Hematopoietic multipotent progenitor cell treated with erythropoietin and hydrocortisone succinate and interleukin-3 and kit ligand, for 6 days (in vitro differentiated cells): ENCODE measurements at regions not wholly inside any gene's neighbourhood (a gene's known extent, or its start where the extent isn't known, plus 50 kb on each side); places are given as distances from the start of the nearest gene placed in this dataset.

Source experiments
- DNase-seq: peaks from one replicate; pipeline ENCODE4 v3.0.0-alpha.2; 2015

DNA sequence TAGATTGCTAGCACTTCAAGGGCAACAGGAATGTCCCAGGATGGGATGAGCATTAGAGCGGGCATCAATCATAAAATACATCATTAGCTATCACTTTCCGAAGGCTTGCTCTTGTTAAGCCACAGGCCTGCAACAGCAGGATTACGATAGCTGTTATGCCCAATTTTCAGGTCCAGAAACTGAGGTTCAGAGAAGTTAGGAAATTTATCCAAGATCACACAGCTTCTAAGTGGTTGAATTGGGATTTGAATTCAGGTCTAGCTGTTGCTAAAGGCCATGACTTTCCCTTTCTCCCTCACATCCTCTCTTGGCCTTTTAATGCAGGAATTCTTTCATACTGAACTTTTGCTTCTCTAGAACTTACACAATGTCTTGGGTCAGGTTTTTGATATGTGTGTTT lies 119.4 kb upstream of the ERCC6L2 start:
- DNase-seq, result no peak

DNA sequence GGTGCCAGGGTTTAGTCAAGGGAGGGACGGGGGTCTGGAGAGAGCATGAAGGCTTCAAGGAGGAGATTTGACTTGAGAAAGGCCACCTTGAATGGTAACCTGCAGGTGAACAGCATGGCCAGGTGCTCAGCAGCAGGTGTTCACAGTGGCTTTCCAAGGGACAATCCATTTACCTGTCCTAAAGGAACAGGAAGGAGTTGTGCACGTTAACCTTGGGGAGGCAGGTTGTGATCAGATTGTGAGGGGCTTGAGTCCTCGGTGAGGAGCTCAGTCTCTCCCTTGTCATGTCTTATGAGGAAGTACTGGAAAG lies 120.1 kb upstream of the ERCC6L2 start:
- DNase-seq, result no peak

DNA sequence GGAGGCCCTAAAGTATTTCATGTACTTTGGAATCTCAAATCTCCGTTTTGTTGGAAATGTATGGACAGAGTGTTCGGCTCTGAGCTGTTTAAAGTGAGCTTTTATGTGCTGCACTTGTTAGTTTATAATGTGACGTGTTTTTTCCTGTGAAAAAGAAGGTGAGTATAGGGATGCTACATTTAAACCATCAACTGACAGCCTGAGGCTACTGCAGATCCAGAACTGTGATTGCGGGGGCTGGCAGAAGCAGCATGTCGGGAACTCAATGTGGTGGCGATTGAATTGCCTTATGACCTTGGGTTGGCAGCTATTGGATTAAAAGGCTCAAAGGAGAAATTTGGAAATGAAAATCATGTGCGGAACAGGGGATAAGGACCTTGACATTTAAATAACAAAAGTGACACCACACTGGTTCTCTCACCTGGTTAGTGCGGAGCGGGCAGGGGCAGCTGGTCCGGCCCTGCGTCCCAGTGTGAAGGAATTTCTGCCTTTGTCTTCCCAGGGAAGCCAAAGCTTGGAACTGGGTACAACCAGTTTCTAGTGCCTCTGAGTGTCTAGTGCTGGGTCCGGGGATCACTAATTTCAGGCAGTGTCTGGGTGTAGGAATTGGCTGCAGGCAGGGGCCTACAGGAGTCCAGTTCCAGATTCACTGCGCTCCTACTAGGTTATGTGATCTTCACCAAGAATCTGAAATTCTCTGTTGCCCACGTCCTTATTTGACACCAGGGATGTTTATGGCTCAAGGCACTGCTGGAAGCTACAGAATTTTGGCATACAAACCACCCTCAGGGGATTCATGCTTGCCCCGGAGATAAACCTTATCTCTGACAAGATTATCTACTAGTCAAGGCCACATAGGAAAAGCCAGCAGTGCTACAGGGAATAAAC lies 120.7 kb upstream of the ERCC6L2 start:
- no peak for DNase-seq

DNA sequence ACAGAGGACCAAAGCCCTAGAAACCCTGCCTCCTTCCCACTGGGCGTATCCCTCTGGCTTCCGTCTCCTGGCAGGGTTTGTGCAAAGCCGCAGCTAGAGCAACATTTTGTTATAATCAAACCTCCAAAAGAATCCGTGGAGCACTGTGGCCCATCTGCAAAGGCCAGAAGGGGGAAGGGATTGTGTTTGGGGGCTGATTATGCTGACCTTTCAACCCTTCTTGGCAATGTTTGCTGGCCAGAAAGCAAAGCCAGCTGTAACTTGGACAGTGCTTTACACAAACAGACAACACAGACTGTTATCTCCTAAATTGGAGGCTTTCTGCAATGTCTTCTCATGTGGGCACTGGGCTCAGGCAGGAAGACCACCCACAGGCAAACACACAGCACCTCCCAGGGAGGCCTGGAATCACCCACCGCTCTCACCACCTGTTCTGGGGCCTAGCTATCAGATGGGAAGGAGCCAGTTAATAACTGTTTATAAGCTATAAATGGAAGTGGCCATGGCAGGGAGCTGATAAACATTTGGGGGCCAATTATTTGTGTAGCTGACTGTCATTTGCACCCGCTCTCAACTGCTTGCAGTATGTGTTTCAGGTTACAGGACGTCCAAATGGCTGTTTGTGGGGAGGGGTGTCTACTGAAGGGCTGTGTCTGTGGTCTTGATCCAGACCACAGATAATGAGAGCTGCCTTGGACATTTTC lies 121.6 kb upstream of the ERCC6L2 start:
- peak; percentile 32 for DNase-seq

DNA sequence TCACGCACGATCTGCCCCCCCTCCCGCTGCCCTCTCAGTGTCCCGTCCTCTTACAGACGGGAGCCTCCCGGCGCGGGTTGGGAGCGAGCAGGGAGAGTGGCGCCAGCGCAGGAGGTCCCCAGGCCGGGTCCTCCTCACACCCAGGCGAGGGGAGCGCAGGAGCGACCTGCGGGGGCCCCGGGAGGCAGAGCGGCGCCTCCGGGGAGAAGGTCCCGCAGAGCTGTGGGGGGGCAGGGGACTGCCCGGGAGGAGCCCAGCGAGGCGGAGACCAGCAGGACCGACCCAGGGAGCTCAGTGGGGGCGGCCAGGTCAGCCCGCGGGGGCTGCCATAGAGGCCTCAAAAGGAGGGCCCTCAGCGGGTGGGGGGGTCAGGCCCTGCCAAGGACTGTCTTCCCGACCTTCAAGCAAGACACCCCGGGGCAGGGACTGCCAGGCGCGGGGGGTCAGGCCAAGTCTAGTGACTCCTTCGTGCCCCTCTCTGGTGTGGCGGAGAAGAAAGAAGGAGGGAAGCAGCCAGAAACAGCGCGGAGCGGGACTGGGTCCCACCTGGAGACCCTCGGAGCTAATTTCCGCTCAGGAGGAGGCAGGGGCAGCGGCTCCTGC lies 123.3 kb upstream of the ERCC6L2 start:
- no peak for DNase-seq

DNA sequence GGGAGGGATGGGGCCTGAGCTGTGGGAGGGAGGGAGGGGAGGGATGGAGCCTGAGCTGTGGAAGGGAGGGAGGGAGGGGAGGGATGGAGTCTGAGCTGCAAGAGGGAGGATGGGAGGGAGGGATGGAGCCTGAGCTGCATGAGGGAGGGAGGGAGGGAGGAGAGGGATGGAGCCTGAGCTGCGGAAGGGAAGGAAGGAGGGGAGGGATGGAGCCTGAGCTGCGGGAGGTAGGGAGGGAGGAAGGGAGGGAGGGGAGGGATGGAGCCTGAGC lies 124.0 kb upstream of the ERCC6L2 start:
- DNase-seq, result no peak

DNA sequence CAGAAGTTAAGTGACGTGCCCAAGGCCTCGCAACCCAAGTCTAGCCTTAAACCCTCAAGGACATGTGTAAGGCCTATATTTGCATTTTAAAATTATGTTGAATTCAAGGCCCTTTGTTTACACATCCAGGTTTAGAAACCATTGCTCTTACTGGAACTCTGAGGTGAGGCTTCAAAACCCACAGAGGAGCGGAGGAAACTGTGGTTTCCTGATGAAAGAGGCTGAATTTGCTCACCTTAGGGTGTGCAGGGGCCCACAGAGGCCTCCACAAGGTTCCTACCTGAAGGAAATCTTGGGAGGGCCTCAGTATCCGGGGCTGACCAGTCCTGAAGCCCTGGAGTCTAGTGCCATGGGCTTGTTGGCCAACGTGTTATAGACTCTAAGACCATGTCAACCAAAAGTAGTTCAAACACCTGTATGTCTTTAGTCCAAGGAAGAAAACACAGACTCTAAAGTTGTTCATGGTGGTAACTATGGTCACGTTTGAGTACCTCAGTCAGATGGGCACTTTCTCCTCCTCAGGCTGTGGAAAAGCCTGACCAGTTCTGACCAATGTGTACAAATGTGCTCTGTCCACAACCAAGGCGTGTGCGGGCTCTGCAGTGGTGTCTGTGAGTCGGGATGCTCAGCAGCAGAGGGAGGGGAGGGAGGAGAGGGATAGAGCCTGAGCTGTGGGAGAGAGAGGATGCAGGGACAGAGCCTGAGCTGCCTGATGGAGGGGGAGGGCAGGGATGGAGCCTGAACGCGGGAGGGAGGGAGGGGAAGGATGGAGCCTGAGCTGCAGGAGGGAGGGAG lies 124.6 kb upstream of the ERCC6L2 start:
- no peak for DNase-seq

DNA sequence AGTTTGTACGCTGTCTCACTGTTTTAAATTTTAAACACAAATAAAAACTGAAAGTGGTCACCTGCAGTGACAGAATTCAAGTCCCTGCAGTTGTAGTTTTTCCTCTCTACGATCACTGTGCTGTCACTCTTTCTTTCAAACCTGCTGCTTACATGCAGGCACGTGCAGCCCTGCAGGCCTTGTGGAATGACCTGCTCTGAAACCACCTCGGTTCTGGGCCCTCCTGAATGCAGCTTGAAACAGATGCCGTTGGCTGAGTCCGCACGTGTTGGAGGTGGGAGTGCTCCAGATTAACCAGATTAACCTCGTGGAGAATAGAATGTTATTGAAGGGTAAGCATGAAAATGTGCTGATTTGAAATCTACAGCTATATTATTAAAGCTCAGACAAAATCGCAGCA lies 126.0 kb upstream of the ERCC6L2 start:
- no peak for DNase-seq

DNA sequence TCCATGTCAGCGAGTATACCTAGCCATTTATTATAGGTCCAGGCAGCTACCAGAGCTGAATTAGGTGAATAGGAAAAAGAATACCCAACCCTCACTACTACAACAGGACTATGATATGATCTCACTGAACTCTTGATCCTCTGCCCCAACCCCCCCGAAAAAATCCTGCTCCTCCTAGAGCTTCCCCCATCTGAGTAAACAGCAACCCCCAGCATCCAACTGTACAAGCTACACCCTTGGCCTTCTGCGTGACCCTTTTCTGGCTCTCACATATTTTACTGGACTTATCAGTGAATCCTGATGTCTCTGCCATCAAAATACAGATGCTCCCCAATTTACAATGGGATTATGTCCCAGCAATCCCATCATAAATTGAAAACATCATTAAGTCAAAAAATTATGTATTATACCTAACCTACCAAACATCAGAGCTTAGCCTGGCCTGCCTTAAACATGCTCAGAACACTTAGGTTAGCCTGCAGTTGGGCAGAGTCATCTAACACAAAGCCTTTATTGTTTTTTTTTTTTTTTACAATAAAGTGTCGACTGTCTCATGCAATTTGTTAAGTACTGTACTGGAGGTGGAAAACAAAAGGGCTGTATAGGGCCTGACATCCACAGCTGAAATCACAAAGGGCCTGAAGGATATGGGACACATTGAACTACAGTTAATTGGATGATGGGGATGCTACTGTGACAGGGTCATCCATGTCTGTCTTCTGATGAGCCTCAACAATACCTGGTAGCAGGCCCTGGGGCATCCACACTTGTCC lies 128.9 kb upstream of the ERCC6L2 start:
- no peak for DNase-seq

DNA sequence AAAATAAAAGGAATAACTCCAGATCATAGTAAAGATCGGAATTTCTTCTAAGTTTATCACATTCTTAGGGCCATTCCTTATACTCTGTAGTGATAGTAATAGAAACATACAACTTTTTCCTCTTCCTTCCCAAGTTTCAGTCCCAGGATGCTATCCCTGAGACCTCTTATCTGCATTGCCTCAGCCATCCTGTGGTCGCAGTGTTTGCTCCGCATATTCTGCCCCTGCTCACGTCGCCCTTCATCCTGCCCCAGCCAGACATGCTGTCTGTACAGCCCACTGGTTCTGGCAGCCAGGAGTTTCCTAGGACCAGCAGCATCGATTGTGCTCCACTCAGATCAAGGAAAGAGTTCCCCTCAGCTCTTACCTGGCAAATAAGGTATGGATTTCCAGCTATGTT lies 132.7 kb upstream of the ERCC6L2 start:
- no peak for DNase-seq

DNA sequence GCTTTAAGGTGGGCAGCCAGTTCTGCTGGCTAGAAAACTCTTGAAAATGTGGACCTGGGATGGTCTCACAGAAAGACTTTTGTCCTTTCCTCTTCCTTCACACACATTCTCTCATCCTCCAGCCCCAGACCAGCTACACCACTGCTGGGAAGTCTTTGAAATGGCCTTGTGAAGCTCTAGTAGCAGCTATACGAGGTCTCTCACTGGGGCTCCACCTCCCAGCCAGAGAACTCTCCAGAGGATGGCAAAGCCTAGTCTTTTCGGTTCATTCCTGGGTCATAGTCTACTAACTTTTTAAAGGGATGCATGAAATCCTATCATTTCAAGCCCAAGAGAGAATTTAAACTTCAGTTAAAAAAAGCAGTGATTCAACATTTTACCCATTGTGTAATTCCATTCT lies 133.9 kb upstream of the ERCC6L2 start:
- no peak for DNase-seq

DNA sequence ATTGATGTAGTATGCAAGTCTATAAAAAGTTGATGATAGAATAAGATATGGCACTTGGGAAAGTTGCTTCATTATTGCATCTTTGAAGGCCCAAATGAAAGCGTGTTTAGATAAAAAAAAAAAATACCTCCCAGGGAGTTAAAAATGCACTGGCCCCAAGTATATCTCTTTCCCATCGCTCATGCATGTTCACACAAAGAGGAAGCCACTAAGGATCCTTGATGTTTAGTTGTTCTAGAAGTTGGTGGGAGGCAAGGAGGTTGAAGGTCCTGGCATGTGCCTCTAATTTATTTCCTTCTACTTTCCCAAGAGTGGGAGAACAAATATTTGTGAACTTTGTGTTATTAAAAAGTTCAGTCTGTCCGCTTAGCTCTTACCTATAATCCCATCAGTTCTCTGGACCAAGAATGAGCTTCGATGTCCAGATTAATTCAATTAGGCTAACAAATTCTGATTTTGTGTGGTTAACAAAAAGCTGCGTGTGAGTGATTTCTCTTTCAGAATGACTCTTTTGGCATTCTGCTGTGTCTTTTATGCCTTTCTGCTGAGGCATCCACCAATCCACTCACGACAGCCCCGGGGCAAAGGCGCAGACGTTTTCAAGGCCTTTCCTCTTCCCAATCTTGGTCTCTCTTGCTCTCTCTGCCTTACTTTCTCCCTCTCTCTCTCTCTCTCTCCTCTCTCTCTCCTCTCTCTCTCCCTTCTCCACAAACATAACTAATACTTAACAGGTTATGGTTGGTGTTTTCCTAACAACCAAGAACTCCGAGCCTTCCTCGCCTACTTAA lies 135.1 kb upstream of the ERCC6L2 start:
- no peak for DNase-seq

DNA sequence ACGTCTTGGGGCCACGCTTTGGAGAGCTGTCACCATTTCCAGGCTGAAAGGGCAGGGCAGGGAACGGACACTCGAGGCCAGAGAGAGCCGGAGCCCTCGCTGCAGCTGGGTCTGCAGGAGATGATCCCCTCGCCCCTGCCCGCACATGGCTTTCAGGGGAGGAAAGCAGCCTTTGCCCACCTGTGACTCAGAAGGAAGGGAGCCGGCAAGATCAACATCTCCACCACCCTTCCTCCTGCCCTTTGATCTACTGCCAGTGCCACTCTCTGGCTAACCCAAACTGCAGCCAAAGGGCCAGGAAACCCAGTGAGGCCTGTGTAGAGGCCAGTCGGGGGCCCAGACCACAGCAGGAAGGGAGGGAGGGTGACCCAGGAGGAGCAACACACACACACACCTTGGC lies 137.1 kb upstream of the ERCC6L2 start:
- no peak for DNase-seq

DNA sequence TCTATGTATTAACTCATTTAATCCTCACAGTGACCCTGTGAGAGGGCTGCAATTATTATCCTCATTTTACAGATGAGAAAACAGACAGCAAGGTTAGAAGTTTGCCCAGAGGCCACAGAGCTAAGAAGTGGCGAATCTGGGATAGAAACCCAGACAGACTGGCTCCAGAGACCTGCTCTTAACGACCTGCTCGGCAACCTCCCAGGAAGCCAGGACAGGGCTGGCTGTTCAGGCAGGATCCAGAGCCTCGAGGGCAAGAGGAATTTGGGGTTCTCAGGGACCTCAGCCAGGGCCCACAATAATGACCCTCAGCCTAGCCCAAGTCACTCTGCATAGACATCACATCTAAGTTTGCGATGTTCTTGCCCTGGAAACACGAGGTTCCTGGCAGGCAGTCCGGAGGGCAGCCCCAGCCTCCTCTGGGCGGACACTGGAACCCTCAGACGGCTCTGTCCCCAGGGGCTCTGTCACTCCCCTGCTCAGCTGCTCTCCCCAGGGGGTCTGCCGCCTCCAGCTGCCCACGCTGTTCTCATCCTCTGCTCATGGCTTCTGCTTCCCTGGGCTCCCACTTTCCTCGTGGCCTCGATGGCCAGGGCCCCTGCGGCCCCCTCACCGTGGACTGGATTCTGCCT lies 138.5 kb upstream of the ERCC6L2 start:
- DNase-seq, result no peak

DNA sequence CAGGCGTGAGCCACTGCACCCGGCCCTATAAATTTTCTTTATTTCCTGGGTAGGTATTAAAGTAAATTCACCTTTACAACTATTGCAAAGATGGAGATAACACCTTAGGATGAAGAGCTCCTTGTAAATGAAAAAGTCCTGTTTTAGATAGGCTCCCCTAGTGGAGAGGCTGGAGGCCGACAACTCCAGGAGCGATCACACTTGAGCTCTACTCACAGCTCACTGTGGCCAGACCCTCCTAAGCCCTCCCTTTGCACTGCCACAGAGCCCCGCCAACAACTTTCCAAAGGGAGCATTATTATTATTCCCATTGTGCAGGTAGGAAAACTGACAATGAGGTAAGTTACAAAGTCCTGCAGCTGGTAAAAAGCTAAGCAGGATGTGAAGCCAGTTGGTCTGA lies 139.1 kb upstream of the ERCC6L2 start:
- peak; percentile 26 for DNase-seq

DNA sequence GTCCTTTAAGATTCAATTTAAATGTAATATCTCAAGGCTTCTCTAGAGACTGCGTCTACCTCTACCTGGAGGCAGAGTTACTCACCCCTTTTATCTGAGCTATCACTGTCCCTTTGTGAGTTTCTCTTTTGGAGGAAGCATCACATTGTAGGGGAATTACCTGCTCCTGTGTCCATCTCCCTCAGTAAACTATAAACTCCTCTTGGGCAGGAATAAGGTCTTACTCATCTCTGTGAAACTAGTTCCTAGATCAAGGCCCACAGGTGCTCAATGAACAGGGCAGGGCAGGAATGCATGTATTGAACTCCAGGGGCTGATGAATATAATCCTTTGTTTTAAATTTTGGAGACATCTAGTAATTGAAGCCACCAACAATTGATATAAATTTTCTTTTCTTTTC lies 139.8 kb upstream of the ERCC6L2 start:
- DNase-seq, result no peak

DNA sequence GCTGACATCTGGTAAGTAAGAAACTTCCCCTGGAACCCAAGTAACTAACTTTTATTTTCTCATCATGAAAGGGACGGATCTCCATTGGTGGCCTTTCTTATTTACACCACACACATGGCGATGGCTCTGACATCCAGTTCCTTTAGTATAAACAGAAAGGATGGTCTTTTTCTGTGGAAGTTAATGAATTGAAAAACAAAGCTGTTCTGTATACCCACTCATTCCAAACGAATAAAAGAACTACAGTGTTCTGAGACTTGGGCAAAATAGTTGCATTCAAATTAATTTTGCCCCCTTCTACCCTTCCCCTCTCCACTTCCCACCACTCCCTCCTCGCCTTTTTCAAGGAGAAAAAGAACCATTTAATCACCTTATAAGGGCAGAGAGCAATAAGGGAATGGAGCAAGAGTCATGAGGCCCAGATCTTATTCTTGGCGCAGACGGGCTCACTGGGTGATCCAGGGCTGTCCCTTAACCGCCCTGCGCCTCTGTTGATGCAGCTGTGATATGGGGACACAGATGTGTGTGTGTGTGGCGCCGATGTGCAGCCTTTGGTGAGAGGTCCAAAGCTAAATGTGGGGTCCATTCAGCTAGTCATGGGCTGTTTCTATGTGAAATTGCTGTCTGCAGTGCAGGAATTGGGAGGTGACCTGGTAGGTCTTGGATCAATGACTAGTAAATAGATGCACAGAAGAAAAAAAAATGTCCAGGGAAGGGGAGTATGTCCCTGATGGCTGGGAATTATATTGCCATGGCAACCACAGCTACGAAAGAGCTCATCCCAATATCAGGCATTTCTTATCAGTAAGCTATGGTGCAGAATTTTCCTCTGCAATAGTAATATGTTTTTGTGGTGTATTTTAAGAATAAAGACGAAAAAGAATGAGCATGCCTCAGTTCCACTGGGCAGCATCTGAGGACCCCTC lies 141.5 kb upstream of the ERCC6L2 start:
- no peak for DNase-seq

DNA sequence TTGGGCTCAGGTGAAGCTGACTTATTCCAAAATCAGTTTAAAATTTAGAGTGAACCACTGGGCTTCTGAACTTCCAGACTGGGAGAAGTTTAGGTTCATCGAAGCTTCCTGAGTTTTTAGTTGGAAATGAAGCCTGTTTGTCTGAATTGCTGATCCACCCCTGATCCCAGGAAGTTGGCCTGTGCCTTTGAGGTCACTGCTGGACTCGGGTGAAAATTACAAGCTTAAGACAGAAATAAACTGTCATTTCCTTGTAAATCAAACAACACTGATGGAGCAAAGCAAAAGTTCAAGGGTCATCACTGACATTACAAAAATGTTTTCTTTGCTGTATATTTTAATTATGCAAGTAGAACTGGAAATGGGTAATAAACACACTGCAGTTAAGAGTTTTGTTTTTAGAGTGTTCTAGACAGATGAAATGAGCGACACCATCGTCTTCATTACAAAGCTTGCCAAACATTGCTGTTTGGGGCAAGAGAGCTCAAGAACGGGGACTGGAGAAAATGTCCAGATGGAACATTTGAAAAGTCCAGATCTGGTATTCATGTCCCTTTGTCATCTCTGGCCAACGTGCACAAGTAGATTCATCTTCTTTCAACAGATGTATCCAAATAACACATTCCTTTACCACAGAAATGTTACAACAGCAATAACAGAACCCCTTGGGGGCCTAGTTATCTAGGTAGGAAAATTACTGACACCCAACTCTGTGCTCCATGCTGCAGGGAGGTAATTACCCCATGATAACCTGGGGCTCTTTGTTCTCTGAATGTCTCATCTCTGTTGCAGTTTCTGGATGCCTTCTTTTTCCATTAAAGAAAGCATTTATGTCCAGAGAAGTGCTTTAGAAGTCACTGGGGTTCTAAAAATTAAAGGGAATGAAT lies 142.4 kb upstream of the ERCC6L2 start:
- no peak for DNase-seq

DNA sequence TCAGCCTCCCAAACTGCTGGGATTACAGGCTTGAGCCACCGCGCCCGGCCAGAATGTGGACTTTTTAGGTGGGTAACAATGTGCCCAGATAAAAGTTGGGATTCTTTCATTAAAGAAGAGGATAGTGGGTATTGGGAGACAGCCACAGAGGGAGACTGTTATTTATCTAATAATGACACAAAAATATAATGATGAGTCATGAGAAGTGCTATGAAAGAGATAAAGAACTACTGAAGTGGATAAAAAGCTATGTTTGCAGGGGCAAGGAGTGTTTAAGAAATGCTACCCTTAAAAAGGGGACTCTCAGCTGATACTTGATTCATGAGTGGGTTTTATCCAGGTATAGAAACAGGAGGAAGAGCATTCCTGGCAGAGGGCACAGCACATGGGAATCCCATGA lies 143.6 kb upstream of the ERCC6L2 start:
- peak; percentile 38 for DNase-seq
